ENCODE measurements at regions not wholly inside any gene's neighbourhood (a gene's known extent, or its start where the extent isn't known, plus 50 kb on each side); places are given as distances from the start of the nearest gene placed in this dataset.

DNA sequence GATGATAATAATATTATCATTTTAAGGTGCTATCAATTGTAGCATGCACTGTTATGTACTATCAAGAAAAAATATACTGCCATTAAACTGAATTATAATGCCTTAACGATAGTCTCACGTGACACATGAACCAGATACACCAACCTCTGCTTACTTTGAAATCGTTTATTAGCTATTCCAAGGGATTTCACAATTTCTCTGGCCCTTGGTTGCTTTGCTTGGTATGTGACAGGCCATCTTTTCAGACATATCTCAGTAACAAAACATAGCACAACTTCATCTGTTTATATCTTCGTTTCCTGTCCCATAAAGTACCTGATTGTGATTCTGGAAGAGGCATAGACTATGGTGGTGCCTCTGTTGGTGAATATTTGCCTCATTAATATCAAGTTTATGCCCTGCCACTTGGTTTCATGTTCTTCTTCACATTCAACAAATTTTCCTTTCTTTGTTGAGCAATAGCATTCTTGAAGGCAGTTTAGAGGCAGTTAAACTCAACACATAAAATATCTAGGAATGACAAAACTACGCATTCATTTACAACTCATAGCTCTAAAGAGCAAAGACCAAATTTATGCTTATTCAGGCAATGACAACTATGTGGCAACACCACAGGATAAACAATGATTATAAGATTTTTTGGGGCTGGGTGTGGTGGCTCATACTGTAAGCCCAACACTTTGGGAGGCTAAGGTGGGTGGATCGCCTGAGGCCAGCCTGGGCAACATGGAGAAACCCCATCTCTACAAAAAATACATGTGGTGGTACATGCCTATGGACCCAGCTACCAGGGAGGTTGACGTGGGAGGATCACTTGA, 84.3 kb downstream of the MCFD2 start:
- DNase-seq (ENCODE audit: low read depth), result no peak

DNA sequence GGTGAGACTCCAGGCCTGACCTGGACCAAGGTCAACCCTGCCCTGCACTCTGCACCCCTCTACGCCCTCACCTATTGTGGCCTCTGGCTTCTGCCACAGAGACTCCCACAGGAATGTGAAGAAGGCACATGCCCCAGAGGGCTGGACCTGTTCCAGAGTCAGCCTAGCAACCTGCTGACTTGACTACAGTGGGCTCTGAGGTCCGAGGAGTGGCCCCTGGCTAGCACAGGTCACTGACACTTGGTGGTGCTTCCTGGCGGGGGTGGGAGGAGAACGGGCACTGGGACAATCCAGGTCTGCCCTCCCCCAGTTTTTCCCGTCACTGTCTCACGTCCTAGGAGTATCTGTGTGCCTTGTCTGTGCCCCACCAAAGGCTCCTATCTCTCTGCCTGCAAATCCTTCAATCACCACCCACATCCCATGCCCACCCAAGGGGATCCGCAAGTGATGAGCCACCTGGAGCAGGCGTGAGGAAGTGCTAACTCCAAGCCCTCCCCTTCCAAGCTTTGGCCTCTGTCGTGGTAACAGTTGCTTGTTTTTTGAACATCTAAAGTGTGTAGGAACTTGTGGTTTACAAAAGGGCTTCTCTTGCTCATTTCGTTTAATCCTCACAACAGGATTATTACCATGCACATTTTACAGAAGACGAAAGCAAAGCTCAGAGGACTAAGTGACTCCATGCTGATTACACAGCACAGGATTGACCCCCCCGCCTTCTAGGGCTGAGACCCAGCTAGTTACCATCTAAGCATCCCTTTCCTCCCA, 86.2 kb downstream of the MCFD2 start:
- peak; percentile 60 for DNase-seq (ENCODE audit: low read depth)

DNA sequence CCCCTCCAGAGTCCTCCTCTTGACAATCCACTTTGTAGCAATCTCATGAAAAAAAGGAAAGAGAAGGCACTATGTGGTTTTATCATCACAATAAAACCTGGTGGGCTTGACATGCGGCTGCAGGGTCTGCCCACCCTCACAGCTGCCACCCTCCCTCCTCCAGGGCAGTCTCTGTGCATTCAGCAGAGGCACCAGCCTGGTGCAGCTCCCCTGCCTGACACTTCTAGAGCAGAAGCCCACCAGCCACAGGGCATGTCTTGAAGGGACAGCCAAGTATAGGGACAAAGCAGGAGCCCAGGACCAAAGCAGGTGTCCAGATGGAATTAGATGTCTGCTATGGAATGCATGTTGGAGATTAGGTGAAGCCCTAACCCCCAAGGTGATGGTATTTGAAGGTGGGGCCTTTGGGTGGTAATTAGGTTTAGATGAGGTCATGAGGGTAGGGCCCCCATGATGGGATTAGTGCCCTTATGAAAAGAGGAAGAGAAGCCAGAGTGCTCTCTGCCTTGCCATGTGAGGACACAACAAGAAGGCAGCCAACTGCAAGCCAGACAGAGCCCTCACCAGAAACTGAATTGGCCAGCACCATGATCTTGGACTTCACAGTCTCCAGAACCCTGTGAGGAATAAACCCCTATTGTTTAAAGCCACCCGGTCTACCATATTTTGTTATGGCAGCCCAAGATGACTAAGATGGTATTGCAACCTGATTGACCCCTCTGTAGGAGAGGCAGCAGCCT, 86.9 kb downstream of the MCFD2 start:
- no peak for DNase-seq (ENCODE audit: low read depth)

DNA sequence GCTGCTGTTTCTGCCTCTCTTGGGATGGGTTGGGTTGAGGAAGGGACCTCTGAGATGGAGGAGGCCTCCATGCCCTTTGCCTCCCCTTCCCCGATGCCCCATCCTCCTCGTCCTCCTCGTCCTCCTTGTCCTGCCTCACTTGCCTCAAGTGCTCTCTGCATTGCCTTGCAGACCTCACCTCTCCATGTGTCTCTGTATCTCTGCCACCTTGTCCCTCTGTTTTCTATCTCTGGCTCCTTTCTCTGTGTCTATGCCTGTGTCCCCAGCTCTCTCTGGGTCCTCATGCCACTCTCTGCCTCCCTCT, 87.5 kb downstream of the MCFD2 start:
- DNase-seq (ENCODE audit: low read depth), result no peak

DNA sequence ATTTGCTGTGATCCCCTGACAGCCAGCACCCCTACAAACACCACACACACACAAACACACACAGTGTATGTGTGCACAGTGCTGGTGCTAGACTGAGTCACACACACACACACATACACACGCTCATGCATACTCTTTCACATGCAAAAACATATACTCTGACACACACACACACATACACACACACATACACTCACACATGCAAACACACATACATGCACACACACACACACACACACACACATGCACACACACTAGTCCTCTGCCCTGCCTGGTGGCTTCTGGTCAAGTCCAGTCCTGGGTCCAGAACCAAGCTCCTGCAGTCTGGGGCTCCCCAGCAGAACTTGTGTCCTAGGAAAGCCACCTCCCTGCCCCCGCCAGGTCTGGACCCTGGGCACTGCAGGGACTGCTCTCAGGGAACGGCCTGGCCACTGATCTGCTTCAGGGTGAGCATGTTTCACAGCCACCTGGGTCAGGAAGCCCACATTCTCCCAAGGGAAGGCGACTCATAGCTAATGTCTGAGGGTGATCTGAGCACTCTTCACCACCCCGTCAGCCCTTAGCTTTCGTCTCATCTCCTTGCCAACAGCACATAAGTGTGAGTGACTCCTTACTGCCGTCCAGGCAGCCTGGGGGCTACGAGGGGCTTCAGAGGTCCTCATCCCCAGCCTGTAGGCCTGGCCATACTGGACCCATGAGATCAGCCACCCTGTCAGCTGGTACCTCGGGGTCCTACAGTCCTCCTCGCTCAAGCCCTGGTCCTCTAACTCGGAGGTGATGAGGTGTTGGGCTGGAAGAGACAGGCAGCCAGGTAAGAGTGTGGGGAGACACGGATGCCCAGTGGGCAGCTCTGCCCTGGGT, 88.1 kb downstream of the MCFD2 start:
- peak; percentile 81 for DNase-seq (ENCODE audit: low read depth)

DNA sequence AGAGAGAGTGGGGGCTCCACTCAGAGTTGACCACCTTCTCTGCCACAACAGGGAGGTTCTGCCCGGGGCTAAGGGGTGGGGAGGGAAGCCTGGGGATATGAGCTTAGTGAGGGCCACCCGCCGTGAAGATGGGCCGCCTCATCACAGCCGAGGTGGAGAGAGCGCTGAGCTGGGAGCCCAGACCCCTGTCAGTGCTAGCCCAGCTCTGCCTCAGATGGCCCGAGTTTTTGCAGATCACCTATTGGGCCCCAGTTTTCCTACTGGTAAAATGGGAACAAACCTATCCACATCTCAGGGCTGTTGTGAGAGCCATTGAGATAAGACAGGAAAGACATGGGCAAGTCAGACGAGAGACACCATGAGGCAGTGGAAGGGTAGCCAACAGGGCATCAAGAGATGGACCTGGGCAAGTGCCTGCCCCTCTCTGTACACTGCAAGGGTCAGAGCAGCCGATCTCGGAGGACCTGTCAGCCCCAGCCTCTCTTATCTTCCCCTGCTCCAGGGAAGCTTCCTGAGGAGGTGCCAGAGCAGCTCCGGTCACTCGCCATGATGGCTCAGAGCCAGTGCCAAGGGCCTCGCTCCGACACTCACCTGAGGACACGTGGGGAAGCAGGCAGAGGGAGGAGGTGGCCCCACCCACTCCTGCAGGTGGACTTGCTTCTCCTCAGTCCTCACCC, 88.9 kb downstream of the MCFD2 start:
- no peak for DNase-seq (ENCODE audit: low read depth)

DNA sequence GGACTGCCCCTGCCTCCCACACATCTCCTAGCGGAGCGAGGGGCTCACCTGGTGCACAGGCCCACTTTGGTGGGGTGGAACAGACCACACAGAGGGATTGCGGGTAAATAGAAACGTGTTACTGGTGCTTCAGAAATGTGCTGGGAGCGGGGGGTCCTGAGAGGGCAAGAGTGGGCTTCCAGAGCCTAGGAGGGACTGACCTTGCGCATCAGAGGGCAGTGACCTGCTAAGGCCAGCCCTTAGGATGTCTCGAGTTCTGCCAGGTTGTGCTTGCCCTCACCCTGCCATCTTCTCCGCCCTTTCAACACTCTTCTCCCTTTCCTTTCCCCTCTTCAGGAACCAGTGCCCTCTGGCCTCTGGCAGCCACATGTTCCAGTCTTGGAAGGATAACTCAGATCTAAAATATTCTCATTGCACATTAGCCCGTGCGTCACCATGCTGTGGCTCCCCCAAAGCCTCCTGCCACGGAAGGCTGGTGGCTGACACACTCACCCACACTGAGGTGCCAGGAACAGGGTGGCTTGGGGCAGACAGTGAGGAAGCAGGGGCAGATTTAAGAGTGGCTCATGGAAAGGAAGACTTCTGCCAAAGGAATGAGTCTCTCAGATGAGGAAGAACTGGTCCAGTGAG, 89.6 kb downstream of the MCFD2 start:
- peak; percentile 86 for DNase-seq (ENCODE audit: low read depth)

DNA sequence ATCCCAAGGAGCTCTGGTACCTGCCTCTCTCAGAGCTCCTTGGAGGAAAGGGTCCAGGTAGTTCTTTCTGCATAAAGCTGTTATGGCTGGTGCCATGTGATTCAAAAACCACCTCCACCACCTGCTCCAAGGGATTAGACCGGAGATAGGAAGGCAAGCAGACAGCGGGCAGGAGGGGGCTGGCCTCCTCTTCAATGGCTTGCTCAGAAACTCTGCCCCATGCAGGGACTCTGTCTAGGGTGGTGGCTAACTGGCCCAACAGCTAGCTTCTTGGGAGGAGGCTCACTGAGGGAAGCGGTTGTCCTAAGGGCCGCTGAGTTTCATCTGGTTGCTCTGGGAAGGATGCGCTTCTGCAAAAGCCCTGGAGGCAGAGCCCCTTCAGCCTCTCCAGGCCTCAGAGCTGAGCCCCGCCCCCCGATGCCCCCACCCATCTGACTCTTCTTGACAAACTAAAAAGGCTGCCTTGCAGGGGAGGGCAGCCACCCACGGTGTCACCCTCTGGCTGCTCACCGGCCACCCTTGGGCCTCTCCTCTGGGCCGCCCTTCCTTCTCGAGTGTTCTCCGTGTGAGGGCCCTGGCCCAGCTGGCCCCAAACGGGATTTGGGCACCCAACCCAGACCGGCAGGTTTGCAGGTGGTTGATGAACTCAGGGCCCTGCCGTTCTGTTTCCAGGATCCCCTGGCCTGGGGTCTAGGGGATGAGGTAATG, 90.2 kb downstream of the MCFD2 start:
- no peak for DNase-seq (ENCODE audit: low read depth)

DNA sequence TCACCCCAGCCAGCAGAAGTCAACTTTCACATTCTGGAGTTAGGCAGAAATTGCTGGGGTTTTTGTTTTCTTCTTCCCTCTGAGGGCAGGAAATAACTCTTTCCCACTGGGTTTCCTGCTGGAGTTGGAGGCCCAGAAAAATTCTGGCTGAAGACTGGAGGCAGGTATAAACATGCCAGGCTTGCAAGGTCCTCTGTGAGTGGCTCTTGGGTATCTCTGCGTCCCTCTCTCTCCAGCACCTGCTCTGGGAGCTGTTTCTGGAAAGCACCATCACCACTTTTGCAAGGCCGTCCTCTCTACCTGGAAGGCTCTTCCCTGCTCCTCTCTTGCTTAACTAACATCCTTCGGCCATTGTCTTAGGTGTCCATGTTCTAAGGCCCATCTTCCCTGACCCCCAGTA, 91.0 kb downstream of the MCFD2 start:
- no peak for DNase-seq (ENCODE audit: low read depth)

DNA sequence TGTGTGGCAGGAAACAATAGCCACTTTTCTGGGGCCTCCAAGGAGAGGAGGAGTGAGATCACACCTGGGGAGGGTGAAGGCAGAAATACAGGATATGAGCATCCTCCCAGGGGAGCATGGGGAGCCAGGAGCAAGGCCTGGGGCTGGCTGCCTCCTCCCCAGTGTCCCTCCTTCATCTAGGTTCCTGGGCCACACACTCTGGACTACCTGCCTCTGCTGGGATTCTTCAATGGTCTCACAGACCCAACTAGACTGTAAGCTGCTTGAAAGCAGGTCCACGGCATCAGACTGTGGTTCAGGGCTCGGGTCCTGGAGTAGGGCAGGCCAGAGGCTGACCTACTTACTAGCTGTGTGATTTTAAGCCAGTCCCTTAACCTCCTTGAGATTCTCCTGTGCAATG, 94.0 kb downstream of the MCFD2 start:
- DNase-seq (ENCODE audit: low read depth), result no peak

DNA sequence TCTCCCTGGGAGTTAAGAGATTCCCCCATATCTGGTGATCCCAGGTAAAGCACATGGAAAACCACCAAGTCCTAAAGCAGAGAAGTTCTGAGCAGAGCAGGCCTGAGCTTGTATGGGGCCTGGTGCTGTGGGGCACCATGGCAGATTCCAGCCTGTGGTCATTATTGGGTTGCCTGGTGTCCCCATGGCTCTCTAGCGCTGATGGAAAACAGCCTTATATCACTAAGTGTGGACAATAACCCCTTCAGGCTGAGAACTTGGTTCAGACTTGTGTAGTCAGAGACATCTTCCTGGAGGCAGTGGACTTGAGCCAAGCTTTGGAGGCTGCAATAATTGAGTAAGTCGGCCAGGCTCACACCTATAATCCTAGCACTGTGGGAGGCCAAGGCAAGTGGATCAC, 96.8 kb downstream of the MCFD2 start:
- no peak for DNase-seq (ENCODE audit: low read depth)

DNA sequence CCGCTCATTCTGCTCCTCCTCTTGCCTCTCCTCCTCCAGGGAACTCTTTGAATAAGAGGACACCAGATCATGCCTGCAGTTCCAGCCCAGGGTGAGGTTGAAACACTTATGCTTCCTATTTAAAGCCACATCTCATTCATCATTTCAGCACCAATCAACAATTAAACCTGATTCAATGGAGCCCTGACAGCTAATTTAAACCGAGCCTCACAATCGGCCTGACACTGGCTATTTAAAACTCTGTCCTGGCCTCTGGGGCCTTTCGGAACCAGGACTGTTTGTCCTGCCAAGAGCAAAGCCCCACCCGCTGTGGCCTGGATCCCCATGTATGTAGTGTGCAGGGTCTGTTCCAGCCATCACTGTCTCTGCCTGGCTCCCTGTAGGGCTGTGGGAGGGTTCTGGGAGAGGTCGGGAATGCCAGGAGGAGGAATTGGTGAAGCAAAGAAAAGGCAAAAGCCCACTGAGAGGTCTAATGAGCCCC, 97.4 kb downstream of the MCFD2 start:
- DNase-seq (ENCODE audit: low read depth), result no peak

DNA sequence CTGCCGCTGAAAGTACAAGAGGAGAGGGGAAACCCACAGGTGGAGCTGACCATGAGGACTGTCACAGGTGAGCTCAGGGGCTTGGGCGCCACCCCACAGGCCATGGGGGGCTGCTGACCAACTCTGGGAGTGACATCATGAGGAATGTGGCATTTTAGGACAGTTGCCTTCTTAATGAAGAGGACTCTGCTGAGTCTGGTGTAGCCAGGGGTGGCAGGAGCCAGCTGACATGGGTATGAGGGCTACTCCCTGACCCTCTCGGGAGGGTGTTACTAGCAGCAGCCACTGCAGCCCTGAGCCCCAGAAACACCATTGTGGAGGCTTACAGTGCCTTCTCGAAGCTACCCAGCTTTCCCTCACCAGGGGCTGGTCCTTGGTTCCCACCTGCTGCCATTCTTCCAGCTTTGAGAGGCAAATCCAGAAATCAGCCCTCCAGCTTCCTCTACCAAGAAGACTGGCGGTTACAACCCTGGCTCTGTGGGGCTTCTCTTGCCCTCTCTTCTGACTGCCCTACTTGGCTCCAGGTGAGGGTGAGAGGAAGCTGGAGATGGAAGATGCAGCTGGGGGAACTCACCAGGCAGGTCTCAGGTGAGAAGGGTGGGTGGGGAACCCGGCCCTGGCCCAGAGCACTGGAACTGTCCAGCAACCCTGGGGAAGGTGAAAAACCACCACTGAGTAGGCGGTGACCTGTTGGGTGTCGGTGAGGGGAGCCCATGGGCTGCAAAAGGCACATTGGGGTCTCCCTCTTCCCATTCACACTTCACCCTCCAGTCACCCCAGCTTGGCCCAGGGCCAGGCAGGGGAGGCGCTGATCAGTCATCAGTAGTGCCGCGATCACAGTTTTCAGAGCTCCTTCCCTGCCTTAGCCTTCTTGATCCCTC, 98.5 kb downstream of the MCFD2 start:
- DNase-seq (ENCODE audit: low read depth), result no peak

DNA sequence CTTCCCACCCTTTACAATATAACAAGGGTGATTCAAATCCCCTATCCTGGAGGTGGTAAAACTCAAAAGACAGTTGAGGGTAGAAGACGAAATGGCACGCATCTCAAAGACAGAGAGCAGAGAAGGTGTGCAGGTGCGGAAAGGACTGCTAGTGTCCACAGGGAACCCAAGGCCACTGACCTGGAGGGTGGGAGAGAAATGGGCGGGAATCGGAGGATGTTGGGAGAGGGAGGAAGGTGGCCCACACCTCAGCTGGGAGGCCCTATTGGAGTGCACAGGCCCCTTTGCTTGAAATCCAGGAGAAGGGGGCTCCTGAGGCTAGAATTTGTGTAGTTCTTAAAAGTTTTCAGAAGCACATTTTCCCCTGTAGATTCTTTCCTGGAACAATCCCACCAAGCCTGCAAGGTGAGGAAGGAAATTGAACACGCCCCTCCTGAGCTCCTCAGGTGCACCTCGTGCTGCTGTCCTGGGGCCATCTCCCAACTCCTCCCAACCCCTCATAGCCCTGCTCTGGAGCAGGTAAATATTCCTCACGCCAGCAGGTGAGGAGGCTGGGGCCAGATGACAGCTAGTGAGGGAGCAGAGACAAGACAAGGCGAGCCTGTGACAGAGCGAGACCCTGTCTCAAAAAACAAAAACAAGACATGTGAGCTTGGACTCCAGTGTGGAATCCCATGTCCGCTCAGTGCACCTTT, 99.3 kb downstream of the MCFD2 start:
- DNase-seq (ENCODE audit: low read depth), result no peak

DNA sequence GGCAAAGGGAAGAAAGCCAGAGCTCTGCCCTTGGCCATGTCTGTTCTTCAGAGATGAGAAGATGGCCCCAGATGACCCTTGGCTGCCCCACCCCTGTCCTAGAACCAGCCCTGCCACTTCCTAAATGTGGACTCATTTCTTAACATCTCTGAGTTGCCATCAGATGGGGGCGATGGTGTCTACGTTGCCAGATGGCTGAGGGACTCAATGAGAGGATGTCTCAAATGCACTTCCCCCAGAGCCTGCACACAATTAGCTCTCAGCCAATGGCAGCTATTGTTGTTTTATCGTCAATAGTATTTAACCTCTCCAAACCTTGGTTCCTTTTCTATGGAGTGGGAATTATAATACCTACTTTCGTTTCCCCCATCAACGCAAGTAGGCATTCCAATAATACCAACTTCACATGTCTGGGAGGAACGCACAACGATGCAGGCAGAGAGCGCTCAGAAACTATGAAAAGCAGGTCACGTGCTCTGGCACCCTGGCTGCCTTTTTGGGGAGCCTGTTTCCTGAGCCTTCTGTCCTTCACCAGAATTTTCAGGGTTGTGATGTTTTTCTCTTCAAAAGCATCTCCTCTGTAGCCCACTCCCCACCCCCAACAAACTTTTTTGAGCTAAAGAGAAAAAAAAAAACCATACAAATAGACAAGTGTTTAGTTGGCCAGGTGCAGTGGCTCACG, 100.3 kb downstream of the MCFD2 start:
- peak; percentile 62 for DNase-seq (ENCODE audit: low read depth)

DNA sequence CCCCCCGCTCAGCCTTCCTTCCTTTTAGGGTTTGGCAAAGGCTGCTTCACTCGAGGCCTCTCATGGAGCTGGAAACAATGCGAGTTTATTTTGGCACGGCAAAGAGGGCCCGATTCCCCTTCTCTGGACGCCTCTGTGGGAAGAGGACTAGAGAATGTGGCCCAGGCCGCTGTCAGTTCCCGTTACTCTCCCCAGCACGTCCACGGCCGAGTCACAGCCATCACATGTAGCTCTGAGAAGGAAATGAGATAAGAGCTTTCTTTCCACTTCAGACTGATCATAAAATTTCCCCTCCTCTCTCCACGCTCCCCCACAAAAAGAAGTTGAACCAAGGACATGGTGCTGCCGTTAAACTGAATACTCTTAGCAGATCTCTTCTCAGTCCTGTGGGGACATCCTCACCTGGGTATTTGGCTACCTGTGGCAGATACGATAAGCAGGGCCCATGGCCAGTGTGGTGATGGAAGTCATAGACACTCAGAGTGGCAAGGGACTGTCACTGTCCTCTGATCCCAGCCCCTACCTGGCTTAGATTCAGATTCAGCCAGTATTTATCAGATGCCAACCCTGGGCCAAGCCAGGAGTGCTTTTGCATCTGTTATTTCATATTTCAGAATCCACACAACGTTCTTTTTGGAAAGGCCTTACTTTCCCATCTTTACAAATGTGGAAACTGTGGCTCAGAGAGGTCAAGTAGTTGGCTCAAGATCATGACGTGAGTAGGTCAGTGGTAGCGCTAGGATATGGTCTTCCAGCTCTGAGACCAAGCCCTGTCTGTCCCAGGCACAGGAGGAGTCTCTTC, 101.2 kb downstream of the MCFD2 start:
- no peak for DNase-seq (ENCODE audit: low read depth)

DNA sequence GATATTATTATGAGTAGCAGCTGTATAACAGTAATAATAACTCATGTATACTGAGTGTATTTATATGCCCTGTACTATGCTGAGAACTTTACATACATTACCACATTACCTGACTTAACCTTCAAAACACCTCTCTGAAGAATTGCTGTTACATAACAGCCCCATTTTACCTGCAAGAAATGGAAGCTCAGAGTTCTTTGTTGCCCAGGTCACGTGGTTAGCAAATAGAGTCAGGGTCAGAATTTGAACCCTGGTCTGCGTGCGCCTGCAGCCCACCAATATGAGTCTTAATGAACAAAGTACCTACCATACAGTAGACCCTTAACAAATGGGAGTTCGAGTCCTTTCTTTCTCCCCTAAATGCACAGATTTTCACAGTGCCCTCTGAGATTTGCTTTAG, 101.9 kb downstream of the MCFD2 start:
- no peak for DNase-seq (ENCODE audit: low read depth)

Data from RPMI7951 (cell line).